ENCODE measurements at regions not wholly inside any gene's neighbourhood (a gene's known extent, or its start where the extent isn't known, plus 50 kb on each side); places are given as distances from the start of the nearest gene placed in this dataset.

GRCh38 chr7:131182446-131183058, 145.1 kb upstream of the MKLN1 start:
- no peak overlapping the region for H2AFZ ChIP-seq (ENCODE audit: insufficient read depth, low read length, poor library complexity)
- no peak overlapping the region for H4K8ac ChIP-seq (ENCODE audit: low read depth, low read length)
- H3K9me3 ChIP-seq (ENCODE audit: insufficient read depth, low read depth, low read length), result no peaks in the 10 kb centered on the region
- H4K91ac ChIP-seq (ENCODE audit: low read depth, low read length), result no peak overlapping the region
- H3K79me1 ChIP-seq (ENCODE audit: low read length), result no peaks in the 10 kb centered on the region
- H2BK12ac ChIP-seq (ENCODE audit: low read length), result no peak overlapping the region
- no peak overlapping the region for H3K4me3 ChIP-seq (ENCODE audit: low read depth, low read length)
- H3K4me1 ChIP-seq (ENCODE audit: control insufficient read depth in 1 of 2, insufficient read depth in 2 of 2, low read length in 2 of 2), result peaks cover 0 to 1% of the 10 kb centered on the region in 2 experiments
- no CpG with 5 or more reads among the region's 2 CpGs for WGBS (ENCODE audit: extremely low coverage, insufficient coverage, insufficient read length)
- peak; percentile 57 to 87 for DNase-seq
- no peak overlapping the region for H3K4me2 ChIP-seq (ENCODE audit: low read length)
- no peaks in the 10 kb centered on the region for H3K79me2 ChIP-seq (ENCODE audit: control insufficient read depth, insufficient read depth, low read length, poor library complexity)
- no peak overlapping the region for H3K4ac ChIP-seq (ENCODE audit: low read depth, low read length)
- H3K23ac ChIP-seq (ENCODE audit: low read length), result no peak overlapping the region
- H3K27ac ChIP-seq (ENCODE audit: low read depth, low read length), result no peak overlapping the region
- no peak overlapping the region for H4K12ac ChIP-seq (ENCODE audit: low read depth, low read length)
- H3K14ac ChIP-seq (ENCODE audit: low read length), result no peak overlapping the region
- no peak overlapping the region for H3K18ac ChIP-seq (ENCODE audit: low read length)
- no peak overlapping the region for H2BK5ac ChIP-seq (ENCODE audit: low read depth, low read length, poor library complexity)
- no peak overlapping the region for H3K9ac ChIP-seq (ENCODE audit: low read length)
- H3K36me3 ChIP-seq (ENCODE audit: control insufficient read depth in 1 of 2, insufficient read depth in 2 of 2, low read length in 2 of 2), result no peaks in the 10 kb centered on the region
- H2BK120ac ChIP-seq (ENCODE audit: insufficient read depth, low read length, poor library complexity), result no peak overlapping the region
- no peaks in the 10 kb centered on the region for H3K27me3 ChIP-seq (ENCODE audit: insufficient read depth, low read length)
- no peak overlapping the region for H2AK5ac ChIP-seq (ENCODE audit: low read length)

GRCh38 chr7:131183072-131183471, 144.6 kb upstream of the MKLN1 start:
- WGBS (ENCODE audit: extremely low coverage, insufficient coverage, insufficient read length), result no CpG with 5 or more reads among the region's 2 CpGs
- H3K23ac ChIP-seq (ENCODE audit: low read length), result no peak overlapping the region
- no peak overlapping the region for H3K14ac ChIP-seq (ENCODE audit: low read length)

GRCh38 chr7:131183611-131184119, 144.0 kb upstream of the MKLN1 start:
- no peak for DNase-seq
- no peaks in the 10 kb centered on the region for H3K36me3 ChIP-seq (ENCODE audit: control insufficient read depth in 1 of 2, insufficient read depth in 2 of 2, low read length in 2 of 2)
- H3K79me1 ChIP-seq (ENCODE audit: low read length), result peaks cover 3% of the 10 kb centered on the region
- no peak overlapping the region for H2AFZ ChIP-seq (ENCODE audit: insufficient read depth, low read length, poor library complexity)
- no peak overlapping the region for H3K4me2 ChIP-seq (ENCODE audit: low read length)
- no peak overlapping the region for H2BK12ac ChIP-seq (ENCODE audit: low read length)
- peaks cover 4 to 6% of the 10 kb centered on the region in 2 experiments for H3K4me1 ChIP-seq (ENCODE audit: control insufficient read depth in 1 of 2, insufficient read depth in 2 of 2, low read length in 2 of 2)
- peaks cover 2% of the 10 kb centered on the region for H3K79me2 ChIP-seq (ENCODE audit: control insufficient read depth, insufficient read depth, low read length, poor library complexity)
- no peaks in the 10 kb centered on the region for H3K9me3 ChIP-seq (ENCODE audit: insufficient read depth, low read depth, low read length)
- H4K12ac ChIP-seq (ENCODE audit: low read depth, low read length), result no peak overlapping the region
- no peak overlapping the region for H3K18ac ChIP-seq (ENCODE audit: low read length)
- no peak overlapping the region for H3K23ac ChIP-seq (ENCODE audit: low read length)
- no peak overlapping the region for H2BK5ac ChIP-seq (ENCODE audit: low read depth, low read length, poor library complexity)
- H3K27ac ChIP-seq (ENCODE audit: low read depth, low read length), result no peak overlapping the region
- H3K27me3 ChIP-seq (ENCODE audit: insufficient read depth, low read length), result no peaks in the 10 kb centered on the region
- no peak overlapping the region for H3K4ac ChIP-seq (ENCODE audit: low read depth, low read length)
- no peak overlapping the region for H3K9ac ChIP-seq (ENCODE audit: low read length)
- no CpG with 5 or more reads among the region's 3 CpGs for WGBS (ENCODE audit: extremely low coverage, insufficient coverage, insufficient read length)
- H4K8ac ChIP-seq (ENCODE audit: low read depth, low read length), result no peak overlapping the region
- H4K91ac ChIP-seq (ENCODE audit: low read depth, low read length), result no peak overlapping the region
- H2AK5ac ChIP-seq (ENCODE audit: low read length), result no peak overlapping the region
- no peak overlapping the region for H2BK120ac ChIP-seq (ENCODE audit: insufficient read depth, low read length, poor library complexity)
- H3K4me3 ChIP-seq (ENCODE audit: low read depth, low read length), result no peak overlapping the region
- H3K14ac ChIP-seq (ENCODE audit: low read length), result no peak overlapping the region

More at GRCh38 chr7:131183072-131183471, 144.6 kb upstream of the MKLN1 start:
- Histone ChIP-seq H3K4ac (ENCODE audit: low read depth, low read length) (no peak overlapping the region), H3K36me3 (ENCODE audit: control insufficient read depth in 1 of 2, insufficient read depth in 2 of 2, low read length in 2 of 2) (no peaks in the 10 kb centered on the region), H2AK5ac (ENCODE audit: low read length) (no peak overlapping the region), H3K79me2 (ENCODE audit: control insufficient read depth, insufficient read depth, low read length, poor library complexity) (no peaks in the 10 kb centered on the region), H3K4me3 (ENCODE audit: low read depth, low read length) (no peak overlapping the region), H3K18ac (ENCODE audit: low read length) (no peak overlapping the region), H2BK5ac (ENCODE audit: low read depth, low read length, poor library complexity) (no peak overlapping the region), H3K9me3 (ENCODE audit: insufficient read depth, low read depth, low read length) (no peaks in the 10 kb centered on the region), H3K27me3 (ENCODE audit: insufficient read depth, low read length) (no peaks in the 10 kb centered on the region), H2AFZ (ENCODE audit: insufficient read depth, low read length, poor library complexity) (no peak overlapping the region), H3K4me1 (ENCODE audit: control insufficient read depth in 1 of 2, insufficient read depth in 2 of 2, low read length in 2 of 2) (peaks cover 0 to 2% of the 10 kb centered on the region in 2 experiments), H2BK12ac (ENCODE audit: low read length) (no peak overlapping the region), H4K91ac (ENCODE audit: low read depth, low read length) (no peak overlapping the region), H2BK120ac (ENCODE audit: insufficient read depth, low read length, poor library complexity) (no peak overlapping the region), H3K79me1 (ENCODE audit: low read length) (no peaks in the 10 kb centered on the region), H4K12ac (ENCODE audit: low read depth, low read length) (no peak overlapping the region), H3K9ac (ENCODE audit: low read length) (no peak overlapping the region), H3K4me2 (ENCODE audit: low read length) (no peak overlapping the region), H3K27ac (ENCODE audit: low read depth, low read length) (no peak overlapping the region), H4K8ac (ENCODE audit: low read depth, low read length) (no peak overlapping the region)
- peak in 1 of 2 donors; percentile 81 for DNase-seq

GRCh38 chr7:131186816-131187215, 140.9 kb upstream of the MKLN1 start:
- no peak overlapping the region for H3K4ac ChIP-seq (ENCODE audit: low read depth, low read length)
- WGBS (ENCODE audit: extremely low coverage, insufficient coverage, insufficient read length), result no CpG with 5 or more reads among the region's 7 CpGs
- H3K36me3 ChIP-seq (ENCODE audit: control insufficient read depth in 1 of 2, insufficient read depth in 2 of 2, low read length in 2 of 2), result no peaks in the 10 kb centered on the region
- H2BK120ac ChIP-seq (ENCODE audit: insufficient read depth, low read length, poor library complexity), result no peak overlapping the region
- no peak overlapping the region for H3K9ac ChIP-seq (ENCODE audit: low read length)
- H2BK12ac ChIP-seq (ENCODE audit: low read length), result no peak overlapping the region
- peaks cover 2% of the 10 kb centered on the region for H3K79me2 ChIP-seq (ENCODE audit: control insufficient read depth, insufficient read depth, low read length, poor library complexity)
- peaks cover 7% of the 10 kb centered on the region for H3K79me1 ChIP-seq (ENCODE audit: low read length)
- no peak overlapping the region for H3K14ac ChIP-seq (ENCODE audit: low read length)
- H2AFZ ChIP-seq (ENCODE audit: insufficient read depth, low read length, poor library complexity), result no peak overlapping the region
- H4K12ac ChIP-seq (ENCODE audit: low read depth, low read length), result no peak overlapping the region
- no peak overlapping the region for H3K27ac ChIP-seq (ENCODE audit: low read depth, low read length)
- no peaks in the 10 kb centered on the region for H3K27me3 ChIP-seq (ENCODE audit: insufficient read depth, low read length)
- no peak overlapping the region for H3K23ac ChIP-seq (ENCODE audit: low read length)
- H3K18ac ChIP-seq (ENCODE audit: low read length), result no peak overlapping the region
- no peak overlapping the region for H2AK5ac ChIP-seq (ENCODE audit: low read length)
- no peak overlapping the region for H3K4me2 ChIP-seq (ENCODE audit: low read length)
- H3K9me3 ChIP-seq (ENCODE audit: insufficient read depth, low read depth, low read length), result no peaks in the 10 kb centered on the region
- DNase-seq, result peak; percentile 31 to 49
- no peak overlapping the region for H2BK5ac ChIP-seq (ENCODE audit: low read depth, low read length, poor library complexity)
- no peak overlapping the region for H4K8ac ChIP-seq (ENCODE audit: low read depth, low read length)
- no peak overlapping the region for H4K91ac ChIP-seq (ENCODE audit: low read depth, low read length)
- peaks cover 7 to 12% of the 10 kb centered on the region in 2 experiments for H3K4me1 ChIP-seq (ENCODE audit: control insufficient read depth in 1 of 2, insufficient read depth in 2 of 2, low read length in 2 of 2)
- no peak overlapping the region for H3K4me3 ChIP-seq (ENCODE audit: low read depth, low read length)

All from trophoblast cell (in vitro differentiated cells and primary cell).